Endothelial cell of umbilical vein (primary cell): ENCODE measurements at regions not wholly inside any gene's neighbourhood (a gene's known extent, or its start where the extent isn't known, plus 50 kb on each side); places are given as distances from the start of the nearest gene placed in this dataset.

Source experiments
- BruUV-seq: library from RNA; stranded (reverse); fragments of 400-500 nt; replicated peaks from 2 replicates; lab custom pipeline; 2021; lab: Mats Ljungman, UMichigan
- CTCF ChIA-PET: fragments of 300-600, 350-600 bp; sonication (Branson Sonifier 250); formaldehyde crosslinking; loops from one replicate; lab custom pipeline; 2021; ENCODE audit warnings: antibody characterized with exemption, inconsistent platforms; lab: Charles Lee
- POLR2A ChIA-PET: fragments of 300-600, 350-600 bp; sonication (Branson Sonifier 250); formaldehyde crosslinking; loops from one replicate; lab custom pipeline; 2021; ENCODE audit warnings: antibody characterized with exemption, inconsistent platforms; lab: Charles Lee
- DNase-seq: peaks from one replicate; pipeline ENCODE4 v3.0.0-alpha.2; 2011; ENCODE audit warnings: low read depth, low spot score
- FAIRE-seq: peaks from 2 replicates; lab custom pipeline; 2011; peaks lifted over from hg19 to GRCh38; lab: Jason Lieb, UNC
- H2AFZ ChIP-seq: 2 replicates; pipeline ENCODE4 v1.6.0; 2012; ENCODE audit warnings: low read depth, low read length, control low read depth, inconsistent platforms
- H3K27ac ChIP-seq: 2 replicates; pipeline ENCODE4 v1.5.1; 2011; ENCODE audit warnings: low read depth, mild to moderate bottlenecking, control low read depth, low read length, moderate library complexity; ENCODE audit not compliant: insufficient read depth
- H3K27me3 ChIP-seq, 2 experiments: 2 replicates each; pipeline versions ENCODE4 v1.6.0 to v1.6.1; 2011; ENCODE audit warnings: low read length in 2 of 2, mixed read lengths in 1 of 2; ENCODE audit not compliant: control insufficient read depth in 2 of 2, insufficient read depth in 2 of 2
- H3K36me3 ChIP-seq, 2 experiments: 2 replicates in 1 of 2; 3 replicates in 1 of 2; pipeline ENCODE4 v1.5.1; 2011; ENCODE audit warnings: low read length in 2 of 2, mild to moderate bottlenecking in 1 of 2, moderate library complexity in 1 of 2; ENCODE audit not compliant: control insufficient read depth in 2 of 2, insufficient read depth in 2 of 2; ENCODE audit errors: extremely low read depth in 1 of 2
- H3K4me1 ChIP-seq: 3 replicates; pipeline ENCODE4 v1.5.1; 2011; ENCODE audit warnings: mild to moderate bottlenecking, low read length; ENCODE audit not compliant: control insufficient read depth, insufficient read depth; ENCODE audit errors: extremely low read depth
- H3K4me2 ChIP-seq: 2 replicates; pipeline ENCODE4 v1.6.1; 2011; ENCODE audit warnings: low read length, control low read depth, mixed read lengths; ENCODE audit not compliant: insufficient read depth
- H3K4me3 ChIP-seq, 3 experiments: fragments of 200-600 bp in 1 of 3; sonication (generic), shearing (Covaris generic) in 1 of 3; replicated peaks in 1 of 3; 2 replicates each; pipeline ENCODE4 v1.5.1; 2011 to 2016; ENCODE audit warnings: control low read depth in 3 of 3, low read length in 3 of 3, mild to moderate bottlenecking in 2 of 3, inconsistent platforms in 1 of 3, low read depth in 1 of 3, moderate library complexity in 1 of 3; ENCODE audit not compliant: insufficient read depth in 1 of 3
- H3K79me2 ChIP-seq: 2 replicates; pipeline ENCODE4 v1.6.0; 2012; ENCODE audit warnings: low read length, inconsistent platforms; ENCODE audit not compliant: control insufficient read depth, insufficient read depth
- H3K9ac ChIP-seq: replicated peaks from 2 replicates; pipeline ENCODE3; 2011; ENCODE audit warnings: low read length, control low read depth; ENCODE audit not compliant: insufficient read depth; ENCODE audit errors: extremely low read depth
- H3K9me1 ChIP-seq: replicated peaks from 3 replicates; pipeline ENCODE4 v1.6.0; 2011; ENCODE audit warnings: mild to moderate bottlenecking, low read length; ENCODE audit not compliant: control insufficient read depth, insufficient read depth; ENCODE audit errors: extremely low read depth
- H3K9me3 ChIP-seq: replicated peaks from 2 replicates; pipeline ENCODE4 v1.5.1; 2012; ENCODE audit warnings: low read length, inconsistent platforms; ENCODE audit not compliant: control insufficient read depth, insufficient read depth
- H4K20me1 ChIP-seq: replicated peaks from 2 replicates; pipeline ENCODE3; 2011; ENCODE audit warnings: mild to moderate bottlenecking, low read length; ENCODE audit not compliant: control insufficient read depth, insufficient read depth; ENCODE audit errors: extremely low read depth
- CTCF ChIP-seq, 2 donors: IDR thresholded peaks; 1 replicate in 1 of 2; 2 replicates in 1 of 2; pipeline ENCODE4 v1.5.1; 2011; ENCODE audit warnings: low read length in 2 of 2, mild to moderate bottlenecking in 2 of 2, moderate library complexity in 2 of 2, control low read depth in 1 of 2, inconsistent platforms in 1 of 2, low read depth in 1 of 2; ENCODE audit not compliant: insufficient read depth in 1 of 2; ENCODE audit errors: extremely low read depth in 1 of 2
- EZH2 ChIP-seq: IDR thresholded peaks from 2 replicates; pipeline ENCODE4 v1.6.1; 2012; ENCODE audit warnings: borderline replicate concordance, low read depth, mild to moderate bottlenecking, moderate library complexity, low read length, inconsistent platforms; ENCODE audit not compliant: severe bottlenecking
- FOS ChIP-seq: IDR thresholded peaks from 2 replicates; pipeline ENCODE4 v1.6.1; 2011; ENCODE audit warnings: mild to moderate bottlenecking, low read length, moderate library complexity, borderline replicate concordance; ENCODE audit not compliant: insufficient read depth
- GATA2 ChIP-seq: IDR thresholded peaks from 2 replicates; pipeline ENCODE4 v1.7.0; 2011; ENCODE audit warnings: low read depth, mild to moderate bottlenecking, moderate library complexity, mixed read lengths, low read length; ENCODE audit not compliant: insufficient read length, insufficient read depth
- JUN ChIP-seq: IDR thresholded peaks from 2 replicates; pipeline ENCODE4 v1.6.1; 2011; ENCODE audit warnings: borderline replicate concordance, low read depth; ENCODE audit not compliant: insufficient read length, insufficient read depth
- MYC ChIP-seq: IDR thresholded peaks from one replicate; pipeline ENCODE4 v1.6.1; 2011; ENCODE audit warnings: mild to moderate bottlenecking, low read depth, low read length
- POLR2A ChIP-seq: IDR thresholded peaks from 2 replicates; pipeline ENCODE4 v1.6.1; 2012; ENCODE audit warnings: low read depth, mild to moderate bottlenecking, control low read depth, low read length
- POLR2AphosphoS5 ChIP-seq: IDR thresholded peaks from 2 replicates; pipeline ENCODE4 v1.6.1; 2012; ENCODE audit warnings: low read depth, mild to moderate bottlenecking, control low read depth, low read length, moderate library complexity; ENCODE audit not compliant: insufficient read depth
- dilution Hi-C: fragments of 300-500 bp; cut with MboI; formaldehyde crosslinking; loops from one replicate; pipeline ENCODE4 v1.15.0; 2019; ENCODE audit warnings: low sequenced_read_pairs; ENCODE audit not compliant: extremely low pct_ligation_motif_present
- intact Hi-C: fragments of 100-400 bp; cut with micrococcal nuclease; formaldehyde crosslinking; loops from one replicate; pipeline ENCODE4 v1.10.0; 2022
- TF ChIP-seq, protein P1 (sequence below): IDR thresholded peaks from 2 replicates; pipeline ENCODE4 v1.6.1; 2011; ENCODE audit not compliant: insufficient read depth, insufficient read length

DNA sequence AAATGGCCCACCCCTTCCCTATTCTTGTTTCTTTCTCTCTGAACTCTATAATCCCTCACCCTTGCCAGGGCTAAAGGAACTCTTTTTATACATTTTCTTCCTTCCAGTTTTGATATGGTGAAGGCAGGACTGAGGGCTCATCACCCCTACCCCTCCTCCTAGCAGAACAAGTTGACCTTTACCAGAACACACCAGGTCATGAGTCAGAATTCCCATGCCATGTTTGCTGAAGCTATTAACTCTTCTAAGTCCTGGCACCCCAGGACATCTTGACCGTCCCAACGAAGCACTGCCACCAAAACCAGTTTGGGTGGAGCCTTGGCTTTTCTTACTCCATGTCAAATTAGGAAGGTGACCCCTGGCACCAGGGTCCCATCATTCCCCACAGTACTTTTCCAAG, 57.5 kb upstream of the DYNLT3 start:
- DNase-seq (no peak), FAIRE-seq (no peak)
- intact Hi-C loops (loop anchor here (10.0 kb wide), 1 partner anchor 160 kb away; no protein-coding TSS in a partner anchor), dilution Hi-C loops (no loop called here)
- Histone ChIP-seq H3K9me1 (no peaks in the 10 kb centered on the region), H4K20me1 (no peaks in the 10 kb centered on the region), H3K27ac (no peak overlapping the region), H3K4me2 (no peak overlapping the region), H3K4me1 (peaks cover 7% of the 10 kb centered on the region), H2AFZ (no peak overlapping the region), H3K36me3 (no peaks in the 10 kb centered on the region), H3K79me2 (no peaks in the 10 kb centered on the region), H3K27me3 (peaks cover 0 to 5% of the 10 kb centered on the region in 2 experiments), H3K9ac (no peak overlapping the region), H3K9me3 (no peaks in the 10 kb centered on the region), H3K4me3 (no peak overlapping the region)
- POLR2A ChIA-PET: no interaction called here
- CTCF ChIA-PET: no interaction called here
- BruUV-seq: no TSS peak
- TF ChIP-seq POLR2AphosphoS5 (no peak), EZH2 (no peak), CTCF (IDR thresholded peaks at IDR 0.05; ENCODE audit: extremely low read depth in 1 of 2, insufficient read depth in 1 of 2, low read depth in 1 of 2, low read length in 2 of 2) (no peak), GATA2 (no peak), POLR2A (no peak), MYC (no peak), JUN (no peak), FOS (no peak)
- TF ChIP-seq, protein P1, sequence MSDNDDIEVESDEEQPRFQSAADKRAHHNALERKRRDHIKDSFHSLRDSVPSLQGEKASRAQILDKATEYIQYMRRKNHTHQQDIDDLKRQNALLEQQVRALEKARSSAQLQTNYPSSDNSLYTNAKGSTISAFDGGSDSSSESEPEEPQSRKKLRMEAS: no peak
